BLaER1 (cell line): ENCODE measurements at regions not wholly inside any gene's neighbourhood (a gene's known extent, or its start where the extent isn't known, plus 50 kb on each side); places are given as distances from the start of the nearest gene placed in this dataset.
"Not testable (repeated sequence)": the region's sequence is repeated elsewhere in the genome, so short reads cannot be mapped to it uniquely, and the experiment has no call there.

Experiments used
- H3K27ac ChIP-seq: shearing (Covaris generic); formaldehyde crosslinking; 2 replicates; pipeline ENCODE4 v1.8.1; 2022
- H3K27me3 ChIP-seq: shearing (Covaris generic); formaldehyde crosslinking; 2 replicates; pipeline ENCODE4 v1.8.1; 2022
- H3K36me3 ChIP-seq: shearing (Covaris generic); formaldehyde crosslinking; 2 replicates; pipeline ENCODE4 v1.8.1; 2022
- H3K4me1 ChIP-seq: shearing (Covaris generic); formaldehyde crosslinking; 2 replicates; pipeline ENCODE4 v1.8.1; 2022
- H3K4me2 ChIP-seq: shearing (Covaris generic); formaldehyde crosslinking; 2 replicates; pipeline ENCODE4 v1.8.1; 2022
- H3K4me3 ChIP-seq: shearing (Covaris generic); formaldehyde crosslinking; 2 replicates; pipeline ENCODE4 v1.8.1; 2022
- H3K9ac ChIP-seq: shearing (Covaris generic); formaldehyde crosslinking; 2 replicates; pipeline ENCODE4 v1.8.1; 2022
- H3K9me3 ChIP-seq: shearing (Covaris generic); formaldehyde crosslinking; 2 replicates; pipeline ENCODE4 v1.8.1; 2022
- H4K20me1 ChIP-seq: shearing (Covaris generic); formaldehyde crosslinking; 2 replicates; pipeline ENCODE4 v1.8.1; 2022
- Cebpa-rat ChIP-seq: shearing (Covaris generic); IDR thresholded peaks from 2 replicates; pipeline ENCODE4 v1.8.1; 2022

DNA sequence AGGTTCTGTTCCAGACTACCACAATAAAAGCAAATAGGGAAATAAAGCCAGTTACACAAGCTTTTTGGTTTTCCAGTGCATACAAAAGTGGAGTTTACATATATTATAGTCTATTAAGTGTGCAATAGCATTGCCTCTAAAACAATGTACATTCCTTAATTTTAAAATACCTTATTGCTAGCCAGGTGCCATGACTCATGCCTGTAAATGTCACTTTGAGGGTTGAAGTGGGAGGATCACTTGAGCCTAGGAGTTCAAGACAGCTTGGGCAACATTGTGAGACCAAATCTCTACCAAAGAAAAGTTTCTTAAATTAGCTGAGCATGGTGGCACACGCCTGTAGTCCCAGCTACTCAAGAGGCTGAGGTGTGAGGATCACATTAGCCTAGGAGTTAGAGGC lies 52.9 kb upstream of the IMP4 start:
- no peaks in the 10 kb centered on the region for H3K27me3 ChIP-seq
- no peak overlapping the region for H3K4me2 ChIP-seq
- H3K9ac ChIP-seq, result no peak overlapping the region
- no peak for TF ChIP-seq Cebpa-rat
- no peaks in the 10 kb centered on the region for H3K9me3 ChIP-seq
- H4K20me1 ChIP-seq, result no peaks in the 10 kb centered on the region
- no peak overlapping the region for H3K4me3 ChIP-seq
- no peaks in the 10 kb centered on the region for H3K4me1 ChIP-seq
- no peak overlapping the region for H3K27ac ChIP-seq
- H3K36me3 ChIP-seq, result no peaks in the 10 kb centered on the region

GRCh38 chr2:130288467-130289403 lies 54.0 kb upstream of the IMP4 start:
- TF ChIP-seq Cebpa-rat, result no peak
- no peak overlapping the region for H3K4me3 ChIP-seq
- no peaks in the 10 kb centered on the region for H3K27me3 ChIP-seq
- no peaks in the 10 kb centered on the region for H3K4me1 ChIP-seq
- no peaks in the 10 kb centered on the region for H3K9me3 ChIP-seq
- no peak overlapping the region for H3K4me2 ChIP-seq
- no peaks in the 10 kb centered on the region for H3K36me3 ChIP-seq
- H3K27ac ChIP-seq, result no peak overlapping the region
- H4K20me1 ChIP-seq, result no peaks in the 10 kb centered on the region
- H3K9ac ChIP-seq, result no peak overlapping the region

- no peak overlapping the region for H3K27ac ChIP-seq
- H3K4me2 ChIP-seq, result no peak overlapping the region
- no peak overlapping the region for H3K4me3 ChIP-seq
- H4K20me1 ChIP-seq, result no peaks in the 10 kb centered on the region
- no peaks in the 10 kb centered on the region for H3K4me1 ChIP-seq
- no peaks in the 10 kb centered on the region for H3K9me3 ChIP-seq
- TF ChIP-seq Cebpa-rat, result no peak
- H3K27me3 ChIP-seq, result no peaks in the 10 kb centered on the region
- no peaks in the 10 kb centered on the region for H3K36me3 ChIP-seq
- no peak overlapping the region for H3K9ac ChIP-seq
These were observed 55.1 kb upstream of the IMP4 start for GRCh38 chr2:130287656-130288026.

GRCh38 chr2:130286983-130287655 lies 55.6 kb upstream of the IMP4 start:
- H3K27me3 ChIP-seq, result no peaks in the 10 kb centered on the region
- H3K4me3 ChIP-seq, result no peak overlapping the region
- H3K27ac ChIP-seq, result no peak overlapping the region
- H3K4me1 ChIP-seq, result no peaks in the 10 kb centered on the region
- no peak for TF ChIP-seq Cebpa-rat
- no peaks in the 10 kb centered on the region for H3K9me3 ChIP-seq
- no peak overlapping the region for H3K9ac ChIP-seq
- no peaks in the 10 kb centered on the region for H3K36me3 ChIP-seq
- no peak overlapping the region for H3K4me2 ChIP-seq
- H4K20me1 ChIP-seq, result no peaks in the 10 kb centered on the region

DNA sequence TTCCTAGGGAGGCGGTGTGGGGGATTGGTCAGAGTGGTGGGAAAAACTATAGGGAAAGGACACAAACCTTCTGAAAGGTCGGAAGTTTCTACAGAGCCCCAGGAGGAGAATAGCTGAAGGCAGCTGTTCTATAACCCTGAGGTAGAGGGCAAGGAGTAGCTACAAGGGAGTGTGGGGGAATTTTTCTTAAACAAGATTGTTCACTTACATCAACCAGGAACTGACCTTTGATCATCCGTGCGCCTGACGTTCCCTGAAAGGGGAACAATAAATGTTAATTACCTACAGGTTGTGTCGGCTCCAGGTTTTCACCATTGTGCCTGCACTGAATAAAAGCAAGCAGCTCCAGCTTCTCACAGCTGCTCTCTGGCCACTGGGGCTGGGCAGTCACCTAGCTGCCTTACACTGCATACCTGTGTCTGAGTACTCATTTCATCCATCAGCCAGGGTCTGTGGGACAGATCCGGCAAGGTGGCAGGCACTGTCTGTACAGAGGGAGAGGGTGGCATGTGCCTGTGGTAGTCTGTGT lies 59.3 kb upstream of the IMP4 start:
- H3K27me3 ChIP-seq, H3K4me3 ChIP-seq, H3K27ac ChIP-seq, H3K4me2 ChIP-seq, H3K4me1 ChIP-seq, H4K20me1 ChIP-seq, H3K36me3 ChIP-seq, H3K9me3 ChIP-seq, H3K9ac ChIP-seq: not testable (repeated sequence)

DNA sequence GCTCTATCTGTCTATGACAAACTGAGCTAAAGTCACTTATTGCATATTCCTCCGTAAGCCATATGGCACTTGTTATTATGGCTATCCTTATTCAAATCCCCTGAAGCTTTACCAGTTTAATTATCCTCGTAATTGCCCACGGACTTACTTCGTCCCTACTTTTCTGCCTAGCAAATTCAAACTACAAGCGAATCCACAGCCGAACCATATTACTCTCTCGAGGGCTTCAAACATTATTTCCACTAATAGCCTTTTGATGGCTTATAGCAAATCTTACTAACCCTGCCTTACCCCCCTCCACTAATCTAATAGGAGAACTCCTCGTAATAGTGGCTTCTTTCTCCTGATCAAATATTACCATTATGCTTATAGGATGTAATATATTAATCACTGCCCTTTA lies 63.1 kb upstream of the IMP4 start:
- H4K20me1 ChIP-seq, H3K27ac ChIP-seq, H3K4me1 ChIP-seq, H3K27me3 ChIP-seq, H3K4me3 ChIP-seq, H3K4me2 ChIP-seq, H3K36me3 ChIP-seq, H3K9me3 ChIP-seq, H3K9ac ChIP-seq: not testable (repeated sequence)

DNA sequence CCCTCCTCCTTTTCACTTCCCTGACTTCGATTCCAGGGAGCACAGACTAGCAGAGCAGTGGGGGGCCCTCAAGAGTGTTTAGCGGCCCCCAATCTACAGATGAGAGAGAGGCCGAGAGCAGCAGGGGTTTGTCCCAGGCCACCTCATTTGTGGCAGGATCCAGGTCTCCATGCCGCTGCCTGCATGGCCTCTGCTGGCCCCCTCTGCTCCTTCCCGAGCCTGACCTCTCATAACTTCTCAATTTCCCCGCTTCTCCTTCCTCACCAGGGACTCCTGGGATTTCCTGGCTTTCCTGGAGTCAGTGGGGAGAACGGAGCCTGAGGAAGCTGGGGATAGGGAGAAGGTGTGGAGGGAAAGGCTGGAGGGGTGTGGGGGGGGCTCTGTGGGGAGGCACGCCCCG lies 70.1 kb upstream of the TUBA3E start:
- Histone ChIP-seq H3K4me1 (peaks cover 12% of the 10 kb centered on the region), H3K9me3 (peaks cover 20% of the 10 kb centered on the region)
- H3K4me3 ChIP-seq, H4K20me1 ChIP-seq, H3K27me3 ChIP-seq, H3K9ac ChIP-seq, H3K36me3 ChIP-seq, H3K4me2 ChIP-seq, H3K27ac ChIP-seq: not testable (repeated sequence)

GRCh38 chr2:130267572-130267971 lies 69.3 kb upstream of the TUBA3E start:
- H3K27ac ChIP-seq, H3K36me3 ChIP-seq, H3K4me2 ChIP-seq, H3K9ac ChIP-seq, H3K27me3 ChIP-seq, H3K4me3 ChIP-seq, H4K20me1 ChIP-seq: not testable (repeated sequence)
- Histone ChIP-seq H3K4me1 (peaks cover 20% of the 10 kb centered on the region), H3K9me3 (peaks cover 20% of the 10 kb centered on the region)

DNA sequence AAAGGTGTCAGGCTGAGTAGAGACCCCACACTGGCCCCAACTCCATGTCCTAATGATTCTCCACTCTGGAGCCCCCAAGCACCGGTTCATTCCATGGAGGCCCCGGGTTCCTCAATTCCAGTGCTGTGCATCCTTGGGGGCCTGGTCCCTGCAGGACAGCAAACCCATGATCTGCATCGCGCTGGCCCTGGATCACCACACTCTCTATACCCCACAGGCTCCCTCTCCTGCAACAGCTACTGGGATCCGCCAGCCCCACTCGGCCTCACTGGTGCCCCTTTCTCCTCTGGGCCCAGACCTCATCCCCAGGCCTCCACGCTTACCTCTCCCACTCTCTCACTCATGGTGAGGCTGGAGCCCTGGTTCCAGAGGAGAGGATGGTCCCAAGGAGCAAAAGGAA lies 68.6 kb upstream of the TUBA3E start:
- not testable (repeated sequence) for H3K36me3 ChIP-seq, H3K27ac ChIP-seq, H3K4me2 ChIP-seq, H3K27me3 ChIP-seq, H3K4me3 ChIP-seq, H4K20me1 ChIP-seq, H3K9ac ChIP-seq
- Histone ChIP-seq H3K9me3 (peaks cover 20% of the 10 kb centered on the region), H3K4me1 (peaks cover 27% of the 10 kb centered on the region)

GRCh38 chr2:130265570-130266247 lies 67.5 kb upstream of the TUBA3E start:
- not testable (repeated sequence) for H3K27ac ChIP-seq, H3K9ac ChIP-seq, H3K4me3 ChIP-seq, H3K27me3 ChIP-seq, H3K4me2 ChIP-seq, H4K20me1 ChIP-seq, H3K36me3 ChIP-seq
- Histone ChIP-seq H3K9me3 (peaks cover 10% of the 10 kb centered on the region), H3K4me1 (peaks cover 31% of the 10 kb centered on the region)

GRCh38 chr2:130264901-130265320 lies 66.7 kb upstream of the TUBA3E start:
- H3K9ac ChIP-seq, H4K20me1 ChIP-seq, H3K9me3 ChIP-seq, H3K4me2 ChIP-seq, H3K36me3 ChIP-seq, H3K27me3 ChIP-seq, H3K4me3 ChIP-seq, H3K27ac ChIP-seq: not testable (repeated sequence)
- peaks cover 31% of the 10 kb centered on the region for H3K4me1 ChIP-seq
